ENCODE measurements at regions not wholly inside any gene's neighbourhood (a gene's known extent, or its start where the extent isn't known, plus 50 kb on each side); places are given as distances from the start of the nearest gene placed in this dataset.
A peak's percentile ranks its signal among the peaks of the same experiment; 100 is the strongest.

- no peak for DNase-seq (ENCODE audit: low read depth)
Measured at GRCh38 chr2:126748188-126748760, 92.3 kb downstream of the GYPC start.

- DNase-seq (ENCODE audit: low read depth), result no peak
Measured at GRCh38 chr2:126748929-126749518, 93.1 kb downstream of the GYPC start.

GRCh38 chr2:126749537-126749936 is 93.6 kb downstream of the GYPC start:
- DNase-seq (ENCODE audit: low read depth), result no peak

DNA sequence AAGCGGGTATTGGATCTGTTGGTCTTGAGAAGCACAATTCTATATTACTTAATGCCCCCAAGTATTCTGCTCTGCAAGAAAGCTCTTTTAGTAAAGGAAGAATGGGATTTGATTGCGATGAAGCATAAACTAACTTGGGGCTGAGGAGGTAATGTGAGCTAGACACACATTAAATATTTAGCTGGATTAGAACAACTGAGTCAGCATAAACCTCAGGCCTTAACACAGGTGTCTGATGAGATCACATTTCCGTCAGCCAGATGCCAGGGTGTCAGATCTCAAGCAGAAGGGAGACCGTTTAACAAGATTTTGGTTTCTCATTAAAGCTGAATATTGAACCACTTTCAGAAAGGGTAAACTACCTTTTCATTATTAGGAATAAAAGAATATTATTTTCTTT is 94.5 kb downstream of the GYPC start:
- no peak for DNase-seq (ENCODE audit: low read depth)

- DNase-seq (ENCODE audit: low read depth), result no peak
Measured at GRCh38 chr2:126751477-126751876, 95.5 kb downstream of the GYPC start.

DNA sequence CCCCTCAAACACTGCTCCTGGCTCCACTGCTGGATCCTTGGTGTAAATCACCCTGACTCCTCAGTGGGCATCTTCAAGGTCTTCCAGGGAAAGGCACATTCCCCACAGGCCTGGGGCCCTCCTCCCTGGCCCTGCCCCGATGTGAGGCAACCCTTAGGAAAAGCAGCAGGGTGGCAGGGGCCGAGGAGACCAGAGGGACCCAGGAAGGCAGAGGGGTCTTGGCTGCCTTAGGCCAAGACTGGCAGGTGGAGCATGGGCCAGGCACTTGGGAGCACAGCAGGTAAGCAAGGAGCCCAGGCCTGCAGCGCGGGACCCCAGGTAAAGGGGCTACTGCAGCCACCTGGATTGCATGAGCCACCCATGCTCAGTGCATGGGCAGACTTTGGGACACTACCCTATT is 96.9 kb downstream of the GYPC start:
- DNase-seq (ENCODE audit: low read depth), result no peak

- no peak for DNase-seq (ENCODE audit: low read depth)
Measured at GRCh38 chr2:126753501-126754212, 97.7 kb downstream of the GYPC start.

GRCh38 chr2:126754240-126755004 is 98.5 kb downstream of the GYPC start:
- DNase-seq (ENCODE audit: low read depth), result no peak

- DNase-seq (ENCODE audit: low read depth), result no peak
Measured at GRCh38 chr2:126756125-126756524, 100.2 kb downstream of the GYPC start.

- DNase-seq (ENCODE audit: low read depth), result no peak
Measured at GRCh38 chr2:126761256-126761980, 105.5 kb downstream of the GYPC start.

DNA sequence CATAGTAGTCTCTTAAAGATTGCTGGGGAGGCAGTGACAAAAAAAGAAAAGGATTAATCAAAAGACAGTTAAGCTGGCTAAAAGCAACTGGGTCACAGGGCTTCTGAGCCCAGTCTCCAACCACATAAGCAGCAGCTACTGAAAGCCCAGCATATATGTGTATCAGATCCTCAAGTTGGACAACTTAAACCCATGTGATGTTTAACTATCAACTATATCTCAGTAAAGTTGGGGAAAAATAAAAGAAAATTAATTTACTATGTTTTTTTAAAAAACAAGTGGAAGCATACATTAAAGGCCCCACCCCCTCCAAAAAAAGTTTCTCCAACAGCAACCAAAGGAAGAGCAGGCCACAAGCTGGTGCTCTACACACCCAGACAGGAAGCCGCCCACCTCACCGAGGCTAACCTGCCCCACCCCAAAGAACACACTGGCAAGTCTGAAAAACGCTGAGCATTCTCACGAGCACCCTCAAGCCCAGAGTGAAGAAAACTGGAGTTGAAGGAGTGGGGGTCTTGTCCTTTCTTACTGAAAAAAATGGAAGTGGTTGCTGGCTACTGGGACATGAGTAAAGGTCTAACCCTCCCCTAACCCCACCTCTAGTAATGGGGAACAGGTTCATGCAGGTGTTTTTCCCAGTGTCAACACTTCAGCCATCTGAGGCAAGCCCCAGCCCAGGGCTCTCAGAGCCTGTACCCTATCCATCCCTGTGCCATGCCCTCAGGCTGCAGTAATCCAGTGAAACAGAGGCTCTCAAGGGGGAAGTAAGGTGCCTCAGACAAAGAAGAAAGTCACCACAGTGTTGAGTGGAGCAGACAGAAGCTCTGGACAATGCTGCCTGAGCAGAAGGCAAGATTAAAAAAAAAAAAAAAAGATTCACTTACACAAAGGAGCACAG is 106.3 kb downstream of the GYPC start:
- DNase-seq (ENCODE audit: low read depth), result peak; percentile 18

GRCh38 chr2:126764686-126765265 is 108.8 kb downstream of the GYPC start:
- no peak for DNase-seq (ENCODE audit: low read depth)

DNA sequence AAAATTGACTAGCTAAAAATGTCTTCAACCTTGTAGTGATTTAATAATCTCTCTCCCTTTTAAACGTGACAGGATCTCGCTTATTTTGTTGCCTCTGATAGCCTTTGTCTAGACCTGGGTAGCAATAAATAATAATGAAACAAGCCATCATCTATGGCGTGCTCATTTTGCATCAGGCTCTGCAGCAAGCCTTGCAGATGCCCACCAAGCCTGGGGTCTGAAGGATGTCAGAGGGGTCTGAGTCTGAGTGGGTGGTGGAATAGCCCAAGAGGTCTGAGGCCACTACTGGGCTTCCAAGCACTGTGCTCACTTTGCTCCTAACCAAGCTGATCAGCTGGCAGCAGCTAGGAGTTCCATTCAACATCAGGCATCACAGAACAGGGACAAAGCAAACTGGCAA is 109.4 kb downstream of the GYPC start:
- DNase-seq (ENCODE audit: low read depth), result no peak

DNA sequence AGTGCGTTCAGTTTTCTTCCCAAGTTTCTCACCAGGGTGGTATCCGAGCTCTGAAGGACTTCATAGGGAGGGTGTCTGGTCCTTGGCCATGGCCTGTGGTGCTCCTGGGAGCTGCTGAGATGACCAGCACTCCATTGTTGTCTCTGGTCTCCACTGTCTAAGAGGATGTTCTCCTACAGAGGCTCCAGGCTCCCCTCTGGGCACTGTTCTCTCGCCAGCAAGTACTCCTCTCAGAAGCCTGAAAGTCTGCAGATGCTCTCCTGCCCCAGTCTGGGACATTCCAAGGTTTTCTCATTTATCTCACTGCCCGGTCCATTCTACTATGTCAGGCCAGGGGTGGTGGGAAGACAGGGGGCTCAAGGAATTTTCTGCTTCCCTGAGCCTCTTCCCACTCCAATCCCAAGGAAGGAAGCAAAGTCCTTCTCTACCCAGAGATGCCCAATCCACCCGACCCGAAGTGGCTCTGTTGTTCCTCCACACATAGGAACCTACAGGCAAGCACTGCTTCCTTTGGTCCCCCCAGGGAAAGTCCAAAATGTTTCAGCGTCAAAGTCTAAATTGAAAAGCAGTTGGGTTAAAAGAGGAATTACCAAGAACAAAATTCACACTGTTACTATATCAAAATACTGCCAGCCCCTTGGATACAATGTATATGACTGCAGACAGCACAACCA is 110.5 kb downstream of the GYPC start:
- DNase-seq (ENCODE audit: low read depth), result no peak

DNA sequence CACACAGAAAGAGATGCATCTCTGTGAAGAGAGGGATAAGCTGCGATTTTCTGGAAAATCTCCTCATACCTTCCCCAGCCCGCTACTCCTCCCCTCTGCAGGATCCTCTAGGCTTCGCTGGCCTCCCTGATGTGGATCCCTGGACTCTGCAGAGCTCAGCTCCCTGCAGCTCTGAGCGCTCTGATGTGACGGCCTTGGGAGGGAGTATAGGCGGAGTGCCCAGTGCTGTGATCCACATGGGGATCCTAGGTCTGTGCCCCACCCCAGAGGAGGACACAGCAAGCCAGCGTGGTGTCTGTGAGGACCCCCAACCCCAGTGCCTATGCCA is 111.0 kb downstream of the GYPC start:
- no peak for DNase-seq (ENCODE audit: low read depth)

DNA sequence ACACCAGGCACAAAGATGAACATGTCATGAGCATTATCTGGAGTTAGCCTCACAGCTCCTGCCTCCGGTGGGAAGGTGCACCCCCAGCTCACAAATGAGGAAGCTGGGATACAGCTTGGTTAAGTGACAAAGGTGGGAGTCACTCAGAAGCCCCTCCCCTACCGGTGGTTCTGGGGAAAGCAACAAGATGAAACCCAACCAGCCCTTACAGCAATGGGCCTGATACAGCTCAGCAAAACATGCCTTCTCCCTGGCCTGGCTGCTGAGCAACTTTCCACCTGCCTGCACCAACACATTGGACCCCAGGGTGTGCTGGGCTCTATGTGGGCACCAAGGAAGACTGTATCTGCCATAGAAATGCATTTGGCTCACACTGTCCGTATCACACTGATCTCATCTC is 113.2 kb downstream of the GYPC start:
- DNase-seq (ENCODE audit: low read depth), result no peak

DNA sequence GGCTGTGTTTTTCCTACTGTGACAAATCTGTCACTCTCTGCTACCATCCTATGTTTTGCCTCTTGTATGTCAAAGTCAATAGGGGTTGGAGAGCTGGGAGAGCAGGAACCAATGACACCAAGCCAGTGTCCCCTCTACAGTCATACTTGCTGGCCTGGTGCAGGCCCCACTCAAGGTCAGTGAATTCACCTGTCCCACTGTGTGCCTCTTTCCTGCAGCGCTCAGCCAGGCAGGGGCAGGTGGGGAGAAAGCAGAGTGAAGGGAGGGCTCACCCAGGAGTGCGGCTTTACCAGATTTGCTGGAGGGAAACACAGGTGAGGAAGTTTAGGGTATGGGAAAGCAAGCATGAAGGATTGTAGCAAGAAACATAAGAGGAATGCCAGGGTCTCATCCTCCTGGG is 114.5 kb downstream of the GYPC start:
- no peak for DNase-seq (ENCODE audit: low read depth)

DNA sequence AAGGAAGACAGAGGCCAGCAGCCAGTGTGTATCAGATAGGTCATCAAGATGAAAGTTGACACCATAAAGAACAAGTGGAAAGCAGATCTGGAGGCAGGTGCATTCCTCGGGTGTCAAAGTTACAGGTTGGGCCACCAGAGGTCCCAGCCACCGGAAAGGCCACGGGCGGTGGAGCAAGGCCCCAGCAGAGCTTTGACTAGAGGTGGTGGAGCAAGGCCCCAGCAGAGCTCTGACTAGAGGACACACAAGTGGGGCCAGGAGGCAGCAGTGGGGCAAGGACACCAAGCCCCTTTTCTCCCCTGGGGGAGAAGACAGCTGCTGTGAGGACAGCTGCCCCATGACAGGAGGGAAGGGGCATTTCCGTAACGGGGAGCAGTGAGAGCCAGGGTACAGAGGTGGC is 115.1 kb downstream of the GYPC start:
- DNase-seq (ENCODE audit: low read depth), result no peak

DNA sequence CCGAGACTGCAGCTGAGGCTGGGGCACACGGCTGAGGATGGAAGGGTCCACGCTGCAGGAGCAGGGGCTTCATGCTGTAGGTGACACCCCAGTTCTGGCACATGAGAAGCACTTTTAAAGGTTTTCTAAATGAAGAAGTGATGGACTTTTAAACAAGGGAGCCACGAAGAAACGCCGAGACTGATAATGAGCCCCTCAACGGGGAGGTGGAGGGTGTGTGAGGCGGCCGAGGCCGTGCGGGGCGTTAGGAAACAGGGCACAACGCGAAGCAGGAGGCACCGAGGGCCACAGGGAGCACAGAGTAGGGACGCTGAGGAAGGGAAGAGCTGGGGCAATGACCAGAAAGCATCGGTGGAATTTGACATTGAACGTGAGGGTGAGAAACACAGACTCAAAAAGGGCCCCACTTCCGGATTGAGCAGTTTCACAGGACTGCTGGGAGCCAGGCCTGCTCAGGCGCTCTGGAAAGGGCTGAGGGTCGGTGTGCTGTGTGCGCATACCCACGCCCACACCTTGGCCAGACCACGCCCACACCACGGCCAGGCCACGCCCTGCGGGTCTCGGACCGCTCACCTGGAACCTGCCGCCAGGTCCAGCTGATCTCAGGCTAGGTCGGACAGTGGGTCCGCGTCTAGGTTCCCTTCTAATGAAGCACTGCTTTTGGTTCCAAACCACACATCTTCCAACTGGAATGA is 115.7 kb downstream of the GYPC start:
- DNase-seq (ENCODE audit: low read depth), result no peak

DNA sequence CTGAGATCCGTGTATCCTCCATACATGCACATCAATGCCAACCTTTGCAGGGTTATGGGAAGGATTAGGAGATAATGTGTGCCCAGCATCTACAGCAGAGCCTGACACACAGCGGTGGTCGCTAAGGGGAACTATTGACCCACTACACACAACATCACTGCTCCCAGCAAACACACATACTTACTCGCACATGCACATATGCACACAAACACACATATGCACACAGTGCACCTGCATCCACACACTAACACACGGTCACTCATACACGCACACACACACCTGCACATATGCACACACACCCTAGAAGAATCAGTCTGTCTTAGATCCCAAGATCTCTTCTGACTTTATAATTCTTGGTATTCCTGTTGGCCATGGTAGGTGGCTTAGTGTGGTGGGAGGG is 118.3 kb downstream of the GYPC start:
- DNase-seq (ENCODE audit: low read depth), result no peak
